Parathyroid adenoma (tissue), 2 donors: ENCODE measurements at regions not wholly inside any gene's neighbourhood (a gene's known extent, or its start where the extent isn't known, plus 50 kb on each side); places are given as distances from the start of the nearest gene placed in this dataset.
"Not testable (repeated sequence)": the region's sequence is repeated elsewhere in the genome, so short reads cannot be mapped to it uniquely, and the experiment has no call there.

ENCODE experiments used
- H2AFZ ChIP-seq: fragments of 300-600 bp; sonication (generic); one replicate; pipeline ENCODE4 v1.7.0; 2017; ENCODE audit warnings: antibody characterized with exemption, mild to moderate bottlenecking
- H3K27ac ChIP-seq: fragments of 300-600 bp; sonication (generic); one replicate; pipeline ENCODE4 v1.7.0; 2017
- H3K27me3 ChIP-seq: fragments of 300-600 bp; sonication (generic); one replicate; pipeline ENCODE4 v1.7.0; 2017; ENCODE audit warnings: low read length; ENCODE audit not compliant: control insufficient read depth, insufficient read depth
- H3K36me3 ChIP-seq: fragments of 300-600 bp; sonication (generic); one replicate; pipeline ENCODE4 v1.7.0; 2017; ENCODE audit warnings: low read length; ENCODE audit not compliant: control insufficient read depth, insufficient read depth
- H3K4me1 ChIP-seq: fragments of 300-600 bp; sonication (generic); one replicate; pipeline ENCODE4 v1.7.0; 2017; ENCODE audit warnings: control low read depth
- H3K4me2 ChIP-seq: fragments of 300-600 bp; sonication (generic); one replicate; pipeline ENCODE4 v1.7.0; 2017; ENCODE audit warnings: low read length
- H3K4me3 ChIP-seq: fragments of 300-600 bp; sonication (generic); one replicate; pipeline ENCODE4 v1.7.0; 2017; ENCODE audit warnings: low read depth, low read length
- H3K79me2 ChIP-seq: fragments of 300-600 bp; sonication (generic); one replicate; pipeline ENCODE4 v1.7.0; 2017; ENCODE audit warnings: control low read depth
- H3K9ac ChIP-seq: fragments of 300-600 bp; sonication (generic); one replicate; pipeline ENCODE4 v1.7.0; 2017; ENCODE audit warnings: mild to moderate bottlenecking
- H3K9me3 ChIP-seq: fragments of 300-600 bp; sonication (generic); one replicate; pipeline ENCODE4 v1.7.0; 2017; ENCODE audit warnings: low read length; ENCODE audit not compliant: control insufficient read depth
- CTCF ChIP-seq: fragments of 300-600 bp; sonication (generic); IDR thresholded peaks from one replicate; pipeline ENCODE4 v1.7.0; 2017; ENCODE audit warnings: antibody characterized with exemption, mild to moderate bottlenecking
- donor health status: primary hyperparathyroidism.

GRCh38 chr7:45311597-45311996 lies 154.0 kb downstream of the RAMP3 start:
- Histone ChIP-seq H3K4me3 (no peak overlapping the region), H3K4me2 (no peak overlapping the region), H3K4me1 (no peaks in the 10 kb centered on the region), H3K36me3 (no peaks in the 10 kb centered on the region), H3K27me3 (no peaks in the 10 kb centered on the region), H3K9ac (no peak overlapping the region), H2AFZ (no peak overlapping the region), H3K27ac (no peak overlapping the region), H3K9me3 (no peaks in the 10 kb centered on the region), H3K79me2 (no peaks in the 10 kb centered on the region)
- no peak for TF ChIP-seq CTCF

GRCh38 chr7:45315512-45315911 lies 157.9 kb downstream of the RAMP3 start:
- H3K9me3 ChIP-seq, H3K4me3 ChIP-seq, H2AFZ ChIP-seq, H3K79me2 ChIP-seq, H3K36me3 ChIP-seq, H3K27ac ChIP-seq, H3K4me2 ChIP-seq, H3K9ac ChIP-seq, H3K4me1 ChIP-seq, H3K27me3 ChIP-seq: not testable (repeated sequence)

- H3K4me3 ChIP-seq = no peak overlapping the region
- H3K36me3 ChIP-seq = no peaks in the 10 kb centered on the region
- H3K27me3 ChIP-seq = no peaks in the 10 kb centered on the region
- H3K27ac ChIP-seq = no peak overlapping the region
- no peak overlapping the region for H2AFZ ChIP-seq
- H3K4me1 ChIP-seq = no peaks in the 10 kb centered on the region
- no peak overlapping the region for H3K4me2 ChIP-seq
- H3K9ac ChIP-seq = no peak overlapping the region
- H3K79me2 ChIP-seq = no peaks in the 10 kb centered on the region
- no peaks in the 10 kb centered on the region for H3K9me3 ChIP-seq
- TF ChIP-seq CTCF = no peak
These were observed 167.2 kb downstream of the RAMP3 start for GRCh38 chr7:45324683-45325237.

GRCh38 chr7:45325378-45325777 lies 167.8 kb downstream of the RAMP3 start:
- H3K4me2 ChIP-seq = no peak overlapping the region
- H3K9me3 ChIP-seq = no peaks in the 10 kb centered on the region
- no peak overlapping the region for H3K27ac ChIP-seq
- H2AFZ ChIP-seq = no peak overlapping the region
- H3K79me2 ChIP-seq = no peaks in the 10 kb centered on the region
- no peak for TF ChIP-seq CTCF
- H3K9ac ChIP-seq = no peak overlapping the region
- no peaks in the 10 kb centered on the region for H3K36me3 ChIP-seq
- H3K4me1 ChIP-seq = no peaks in the 10 kb centered on the region
- no peaks in the 10 kb centered on the region for H3K27me3 ChIP-seq
- no peak overlapping the region for H3K4me3 ChIP-seq

GRCh38 chr7:45328403-45328981 lies 170.9 kb downstream of the RAMP3 start:
- no peak overlapping the region for H3K4me3 ChIP-seq
- H3K9ac ChIP-seq = no peak overlapping the region
- H3K36me3 ChIP-seq = no peaks in the 10 kb centered on the region
- no peak overlapping the region for H3K4me2 ChIP-seq
- H3K27ac ChIP-seq = no peak overlapping the region
- H3K4me1 ChIP-seq = no peaks in the 10 kb centered on the region
- no peaks in the 10 kb centered on the region for H3K27me3 ChIP-seq
- no peak overlapping the region for H2AFZ ChIP-seq
- no peaks in the 10 kb centered on the region for H3K9me3 ChIP-seq
- H3K79me2 ChIP-seq = no peaks in the 10 kb centered on the region
- no peak for TF ChIP-seq CTCF
